CD14-positive monocyte (primary cell): ENCODE measurements at regions not wholly inside any gene's neighbourhood (a gene's known extent, or its start where the extent isn't known, plus 50 kb on each side); places are given as distances from the start of the nearest gene placed in this dataset.

Experiments
- DNase-seq, 3 donors: peaks; one replicate each; pipeline ENCODE4 v3.0.0-alpha.2; 2011 to 2022
- H2AFZ ChIP-seq: 2 replicates; pipeline ENCODE4 v1.6.0; 2012; ENCODE audit warnings: mild to moderate bottlenecking, low read depth, low read length, inconsistent platforms; ENCODE audit not compliant: insufficient read depth, poor library complexity, severe bottlenecking
- H3K27ac ChIP-seq, 2 donors: 1 replicate in 1 of 2; 2 replicates in 1 of 2; pipeline ENCODE4 v1.5.1; 2012 to 2013; ENCODE audit warnings: low read length in 2 of 2, control low read depth in 1 of 2, inconsistent platforms in 1 of 2, low read depth in 1 of 2, mild to moderate bottlenecking in 1 of 2
- H3K27me3 ChIP-seq, 2 donors: one replicate each; pipeline versions ENCODE4 v1.6.0 to v1.6.1; 2011 to 2013; ENCODE audit warnings: low read length in 2 of 2; ENCODE audit not compliant: control insufficient read depth in 2 of 2, insufficient read depth in 2 of 2
- H3K36me3 ChIP-seq, 2 donors: replicated peaks in 1 of 2; 1 replicate in 1 of 2; 2 replicates in 1 of 2; pipeline versions ENCODE4 v1.5.1 to v1.6.1; 2012 to 2013; ENCODE audit warnings: low read length in 2 of 2, control low read depth in 1 of 2, inconsistent platforms in 1 of 2, mild to moderate bottlenecking in 1 of 2; ENCODE audit not compliant: insufficient read depth in 2 of 2, control insufficient read depth in 1 of 2
- H3K4me1 ChIP-seq, 2 donors: 1 replicate in 1 of 2; 2 replicates in 1 of 2; pipeline versions ENCODE4 v1.5.1 to v1.6.1; 2012 to 2013; ENCODE audit warnings: low read length in 2 of 2, control low read depth in 1 of 2, inconsistent platforms in 1 of 2, mild to moderate bottlenecking in 1 of 2, moderate library complexity in 1 of 2; ENCODE audit not compliant: insufficient read depth in 2 of 2, control insufficient read depth in 1 of 2
- H3K4me2 ChIP-seq: replicated peaks from 2 replicates; pipeline ENCODE3; 2012; ENCODE audit warnings: low read length, moderate library complexity, mild to moderate bottlenecking; ENCODE audit not compliant: poor library complexity, severe bottlenecking; ENCODE audit errors: extremely low read depth
- H3K4me3 ChIP-seq, 3 experiments: fragments of 200-600 bp in 1 of 3; sonication (generic) in 1 of 3; replicated peaks in 1 of 3; 1 replicate in 2 of 3; 2 replicates in 1 of 3; pipeline ENCODE4 v1.5.1; 2011 to 2013; ENCODE audit warnings: low read length in 3 of 3, mild to moderate bottlenecking in 3 of 3, control low read depth in 2 of 3, low read depth in 2 of 3, inconsistent platforms in 1 of 3, moderate library complexity in 1 of 3
- H3K79me2 ChIP-seq: 2 replicates; pipeline ENCODE4 v1.6.0; 2012; ENCODE audit warnings: mild to moderate bottlenecking, control low read depth, inconsistent platforms, low read length, moderate library complexity; ENCODE audit not compliant: insufficient read depth
- H3K9ac ChIP-seq: 2 replicates; pipeline ENCODE4 v1.6.0; 2017; ENCODE audit warnings: low read length, mild to moderate bottlenecking; ENCODE audit not compliant: insufficient read depth, poor library complexity, severe bottlenecking
- H3K9me3 ChIP-seq, 2 donors: replicated peaks in 1 of 2; 1 replicate in 1 of 2; 2 replicates in 1 of 2; pipeline versions ENCODE4 v1.5.1 to v1.6.1; 2012 to 2013; ENCODE audit warnings: low read length in 2 of 2, control low read depth in 1 of 2; ENCODE audit not compliant: control insufficient read depth in 1 of 2, insufficient read depth in 1 of 2
- H4K20me1 ChIP-seq: 2 replicates; pipeline ENCODE4 v1.6.0; 2012; ENCODE audit warnings: mild to moderate bottlenecking, low read length, control low read depth, moderate library complexity; ENCODE audit not compliant: insufficient read depth
- H3K27ac Mint-ChIP-seq, 7 donors: one replicate each; pipeline ENCODE4 v1.8.0; 2020; ENCODE audit warnings: mild to moderate bottlenecking in 7 of 7, mixed read lengths in 7 of 7, moderate library complexity in 6 of 7, inconsistent platforms in 2 of 7
- H3K27me3 Mint-ChIP-seq, 3 donors: one replicate each; pipeline ENCODE4 v1.8.0; 2021 to 2022; ENCODE audit warnings: low read depth in 3 of 3, mild to moderate bottlenecking in 3 of 3, mixed read lengths in 3 of 3, moderate library complexity in 3 of 3, inconsistent platforms in 1 of 3
- H3K36me3 Mint-ChIP-seq, 2 donors: one replicate each; pipeline ENCODE4 v1.8.0; 2020; ENCODE audit warnings: mixed read lengths in 2 of 2, inconsistent platforms in 1 of 2, mild to moderate bottlenecking in 1 of 2
- H3K4me1 Mint-ChIP-seq: one replicate; pipeline ENCODE4 v1.8.0; 2020; ENCODE audit warnings: mild to moderate bottlenecking, mixed read lengths
- H3K4me3 Mint-ChIP-seq, 2 donors: one replicate each; pipeline ENCODE4 v1.8.0; 2020; ENCODE audit warnings: mild to moderate bottlenecking in 2 of 2, mixed read lengths in 2 of 2, moderate library complexity in 1 of 2
- H3K9me3 Mint-ChIP-seq, 7 donors: one replicate each; pipeline ENCODE4 v1.8.0; 2020 to 2022; ENCODE audit warnings: mixed read lengths in 7 of 7, mild to moderate bottlenecking in 6 of 7, moderate library complexity in 6 of 7, inconsistent platforms in 2 of 7
- WGBS: methylation state at CpG from one replicate; pipeline ENCODE4 v1.1.5; 2013; ENCODE audit warnings: missing lambda C conversion rate; ENCODE audit not compliant: insufficient coverage; 5-methylcytosine and 5-hydroxymethylcytosine counted together
- intact Hi-C, 2 donors: fragments of 100-400 bp; cut with micrococcal nuclease; formaldehyde crosslinking; loops; one replicate each; pipeline versions ENCODE4 v1.15.0 to v1.15.1; 2023
- TF ChIP-seq, protein P1 (sequence below): fragments of 200-600 bp; IDR thresholded peaks from one replicate; pipeline ENCODE4 v1.8.0; 2022; ENCODE audit warnings: antibody characterized with exemption, mild to moderate bottlenecking

DNA sequence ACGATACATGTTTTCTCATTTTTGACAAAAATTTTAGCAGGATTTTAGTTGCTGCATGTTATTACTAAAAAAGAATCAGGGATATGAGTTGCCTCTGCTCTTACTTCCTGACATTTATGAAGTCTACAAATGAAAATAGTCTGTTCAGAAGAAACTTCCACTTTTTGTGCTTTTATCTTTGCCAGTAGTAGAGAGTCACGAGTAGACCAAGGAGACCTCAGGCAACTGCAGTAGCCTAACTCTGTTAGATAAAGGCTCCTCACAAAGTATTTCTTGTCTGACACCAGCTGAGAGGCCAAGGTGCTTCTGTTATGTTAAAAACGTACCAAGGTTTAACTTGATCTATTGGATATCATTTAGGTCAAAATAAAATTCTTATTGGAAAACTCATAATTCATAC is 333.9 kb downstream of the NR2F1-AS1 start:
- H3K27me3 Mint-ChIP-seq = peaks cover 0 to under 1% (median 0%) of the 10 kb centered on the region in 3 donors
- H3K9ac ChIP-seq = no peak overlapping the region
- no peaks in the 10 kb centered on the region for H3K79me2 ChIP-seq
- no peak overlapping the region for H3K4me2 ChIP-seq
- H3K4me1 Mint-ChIP-seq = no peaks in the 10 kb centered on the region
- H3K36me3 ChIP-seq = no peaks in the 10 kb centered on the region
- H2AFZ ChIP-seq = no peak overlapping the region
- no peak for DNase-seq
- no CpG with 5 or more reads among the region's 3 CpGs for WGBS
- no peak overlapping the region for H3K4me3 ChIP-seq
- peaks cover 0 to 3% (median 1%) of the 10 kb centered on the region in 7 donors for H3K9me3 Mint-ChIP-seq
- no peak overlapping the region for H3K4me3 Mint-ChIP-seq
- H3K9me3 ChIP-seq = no peaks in the 10 kb centered on the region
- TF ChIP-seq, protein P1, sequence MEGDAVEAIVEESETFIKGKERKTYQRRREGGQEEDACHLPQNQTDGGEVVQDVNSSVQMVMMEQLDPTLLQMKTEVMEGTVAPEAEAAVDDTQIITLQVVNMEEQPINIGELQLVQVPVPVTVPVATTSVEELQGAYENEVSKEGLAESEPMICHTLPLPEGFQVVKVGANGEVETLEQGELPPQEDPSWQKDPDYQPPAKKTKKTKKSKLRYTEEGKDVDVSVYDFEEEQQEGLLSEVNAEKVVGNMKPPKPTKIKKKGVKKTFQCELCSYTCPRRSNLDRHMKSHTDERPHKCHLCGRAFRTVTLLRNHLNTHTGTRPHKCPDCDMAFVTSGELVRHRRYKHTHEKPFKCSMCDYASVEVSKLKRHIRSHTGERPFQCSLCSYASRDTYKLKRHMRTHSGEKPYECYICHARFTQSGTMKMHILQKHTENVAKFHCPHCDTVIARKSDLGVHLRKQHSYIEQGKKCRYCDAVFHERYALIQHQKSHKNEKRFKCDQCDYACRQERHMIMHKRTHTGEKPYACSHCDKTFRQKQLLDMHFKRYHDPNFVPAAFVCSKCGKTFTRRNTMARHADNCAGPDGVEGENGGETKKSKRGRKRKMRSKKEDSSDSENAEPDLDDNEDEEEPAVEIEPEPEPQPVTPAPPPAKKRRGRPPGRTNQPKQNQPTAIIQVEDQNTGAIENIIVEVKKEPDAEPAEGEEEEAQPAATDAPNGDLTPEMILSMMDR = no peak
- H3K27ac ChIP-seq = no peak overlapping the region
- intact Hi-C loops = no loop called here
- no peaks in the 10 kb centered on the region for H3K27me3 ChIP-seq
- no peaks in the 10 kb centered on the region for H4K20me1 ChIP-seq
- no peaks in the 10 kb centered on the region for H3K4me1 ChIP-seq
- H3K36me3 Mint-ChIP-seq = no peaks in the 10 kb centered on the region
- H3K27ac Mint-ChIP-seq = no peak overlapping the region

DNA sequence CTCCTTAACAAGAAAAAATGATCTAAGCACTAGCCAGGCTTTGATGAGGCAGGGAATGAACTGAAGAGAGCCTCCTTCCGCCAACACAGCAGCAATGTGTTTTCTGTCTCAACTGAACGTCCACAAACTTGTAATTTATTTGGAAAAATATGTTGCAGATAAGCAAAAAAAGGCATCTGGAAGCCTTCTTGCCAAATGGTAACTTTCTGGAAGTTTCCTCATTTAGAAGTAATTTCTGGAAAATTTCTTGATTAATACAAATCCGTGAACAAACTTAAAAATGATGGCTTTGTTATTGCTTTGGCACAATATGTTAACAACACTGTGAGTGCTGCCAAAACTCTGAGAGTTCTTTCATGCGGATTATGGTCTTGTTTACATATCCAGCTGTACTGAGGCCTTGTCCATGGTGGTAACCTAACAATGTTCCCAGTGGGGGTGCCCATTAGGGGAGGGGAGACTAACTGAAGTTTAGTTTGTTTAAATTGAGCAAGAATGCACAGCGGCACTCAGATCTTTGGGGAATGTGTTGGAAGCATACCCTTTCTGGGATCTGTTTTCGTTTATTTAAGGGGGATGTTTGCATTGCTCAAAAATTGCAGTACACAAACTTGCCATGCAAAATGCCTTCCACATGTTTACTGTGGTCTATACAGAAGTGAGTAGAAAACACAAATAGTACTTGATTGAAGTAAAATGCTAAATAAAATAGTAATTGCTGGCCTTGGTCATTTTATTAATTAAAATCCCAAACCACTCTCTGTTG is 334.7 kb downstream of the NR2F1-AS1 start:
- H3K9ac ChIP-seq = no peak overlapping the region
- intact Hi-C loops = no loop called here
- no peaks in the 10 kb centered on the region for H3K36me3 ChIP-seq

More for the DNA sequence above, 334.7 kb downstream of the NR2F1-AS1 start:
- Histone ChIP-seq H2AFZ (no peak overlapping the region), H3K4me2 (no peak overlapping the region), H3K79me2 (no peaks in the 10 kb centered on the region), H3K27ac (no peak overlapping the region), H3K9me3 (no peaks in the 10 kb centered on the region), H3K4me3 (no peak overlapping the region), H3K27me3 (no peaks in the 10 kb centered on the region), H3K4me1 (no peaks in the 10 kb centered on the region), H4K20me1 (no peaks in the 10 kb centered on the region)
- Mint-ChIP-seq H3K4me1 (no peaks in the 10 kb centered on the region), H3K27me3 (no peaks in the 10 kb centered on the region), H3K27ac (no peak overlapping the region), H3K4me3 (no peak overlapping the region), H3K9me3 (peaks cover 0 to 3% (median 1%) of the 10 kb centered on the region in 7 donors), H3K36me3 (no peaks in the 10 kb centered on the region)
- 97% methylated on average over 3 of the region's 6 CpGs for WGBS
- TF ChIP-seq, protein P1 = no peak
- no peak for DNase-seq
